Breast epithelium (tissue), 3 donors: ENCODE measurements at regions not wholly inside any gene's neighbourhood (a gene's known extent, or its start where the extent isn't known, plus 50 kb on each side); places are given as distances from the start of the nearest gene placed in this dataset.

Source experiments
- POLR2A ChIP-seq: fragments of 450-650 bp; IDR thresholded peaks from one replicate; pipeline ENCODE4 v1.6.1; 2016; ENCODE audit warnings: antibody characterized with exemption, mild to moderate bottlenecking, moderate library complexity
- POLR2AphosphoS5 ChIP-seq, 3 donors: sonication (generic); formaldehyde crosslinking; IDR thresholded peaks; one replicate each; pipeline ENCODE4 v1.6.1; 2017; ENCODE audit warnings: antibody characterized with exemption in 3 of 3
- TF ChIP-seq, protein P1 (sequence below), 3 donors: fragments of 450-650 bp; IDR thresholded peaks; one replicate each; pipeline ENCODE4 v1.5.1; 2016 to 2017; ENCODE audit warnings: antibody characterized with exemption in 3 of 3, mild to moderate bottlenecking in 3 of 3, moderate library complexity in 3 of 3

DNA sequence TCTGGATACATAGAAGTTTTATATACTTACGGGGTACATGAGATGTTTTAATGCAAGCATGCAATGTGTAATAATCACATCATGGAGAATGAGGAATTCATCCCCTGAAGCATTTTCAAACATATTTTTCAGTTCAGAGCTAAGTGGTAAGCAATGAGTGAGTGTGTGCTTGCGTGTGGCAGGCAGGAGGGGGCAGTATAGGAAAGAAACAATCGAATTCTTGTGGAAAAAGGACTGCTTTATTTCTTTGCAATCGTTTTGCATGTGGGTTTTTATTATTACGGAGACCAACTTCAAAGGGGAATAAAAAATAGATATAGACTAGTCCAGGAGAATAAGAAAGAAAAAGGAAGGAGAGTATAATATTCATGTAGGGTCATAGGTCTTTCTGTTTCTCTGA lies 271.6 kb downstream of the CHL1 start:
- TF ChIP-seq, protein P1, sequence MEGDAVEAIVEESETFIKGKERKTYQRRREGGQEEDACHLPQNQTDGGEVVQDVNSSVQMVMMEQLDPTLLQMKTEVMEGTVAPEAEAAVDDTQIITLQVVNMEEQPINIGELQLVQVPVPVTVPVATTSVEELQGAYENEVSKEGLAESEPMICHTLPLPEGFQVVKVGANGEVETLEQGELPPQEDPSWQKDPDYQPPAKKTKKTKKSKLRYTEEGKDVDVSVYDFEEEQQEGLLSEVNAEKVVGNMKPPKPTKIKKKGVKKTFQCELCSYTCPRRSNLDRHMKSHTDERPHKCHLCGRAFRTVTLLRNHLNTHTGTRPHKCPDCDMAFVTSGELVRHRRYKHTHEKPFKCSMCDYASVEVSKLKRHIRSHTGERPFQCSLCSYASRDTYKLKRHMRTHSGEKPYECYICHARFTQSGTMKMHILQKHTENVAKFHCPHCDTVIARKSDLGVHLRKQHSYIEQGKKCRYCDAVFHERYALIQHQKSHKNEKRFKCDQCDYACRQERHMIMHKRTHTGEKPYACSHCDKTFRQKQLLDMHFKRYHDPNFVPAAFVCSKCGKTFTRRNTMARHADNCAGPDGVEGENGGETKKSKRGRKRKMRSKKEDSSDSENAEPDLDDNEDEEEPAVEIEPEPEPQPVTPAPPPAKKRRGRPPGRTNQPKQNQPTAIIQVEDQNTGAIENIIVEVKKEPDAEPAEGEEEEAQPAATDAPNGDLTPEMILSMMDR (IDR thresholded peaks at IDR 0.05), result no peak
- no peak for TF ChIP-seq POLR2AphosphoS5 (IDR thresholded peaks at IDR 0.05)
- no peak for TF ChIP-seq POLR2A
